ENCODE measurements at regions not wholly inside any gene's neighbourhood (a gene's known extent, or its start where the extent isn't known, plus 50 kb on each side); places are given as distances from the start of the nearest gene placed in this dataset.

- no peak for DNase-seq
Observed at GRCh38 chr10:44083719-44084400, 301.0 kb downstream of the CXCL12 start.

GRCh38 chr10:44071479-44071878 is 313.4 kb downstream of the CXCL12 start:
- no peak for DNase-seq

- DNase-seq: no peak
Observed at GRCh38 chr10:44070282-44070681, 314.6 kb downstream of the CXCL12 start.

GRCh38 chr10:44069573-44069972 is 315.3 kb downstream of the CXCL12 start:
- no peak for DNase-seq

GRCh38 chr10:44068716-44069482 is 316.0 kb downstream of the CXCL12 start:
- no peak for DNase-seq

GRCh38 chr10:44067432-44067831 is 317.5 kb downstream of the CXCL12 start:
- DNase-seq: no peak

- no peak for DNase-seq
Observed at GRCh38 chr10:44066527-44067255, 318.2 kb downstream of the CXCL12 start.

GRCh38 chr10:44065788-44066526 is 318.9 kb downstream of the CXCL12 start:
- no peak for DNase-seq

- no peak for DNase-seq
Observed at GRCh38 chr10:44064987-44065787, 319.7 kb downstream of the CXCL12 start.

- no peak for DNase-seq
Observed at GRCh38 chr10:44064317-44064716, 320.6 kb downstream of the CXCL12 start.

- DNase-seq: no peak
Observed at GRCh38 chr10:44063686-44064085, 321.2 kb downstream of the CXCL12 start.

GRCh38 chr10:44060719-44061118 is 324.2 kb downstream of the CXCL12 start:
- DNase-seq: no peak

GRCh38 chr10:44060221-44060620 is 324.7 kb downstream of the CXCL12 start:
- no peak for DNase-seq

GRCh38 chr10:44058259-44058658 is 326.6 kb downstream of the CXCL12 start:
- DNase-seq: no peak

- DNase-seq: no peak
Observed at GRCh38 chr10:44056967-44057805, 327.7 kb downstream of the CXCL12 start.

- no peak for DNase-seq
Observed at GRCh38 chr10:44056206-44056605, 328.7 kb downstream of the CXCL12 start.

GRCh38 chr10:44054046-44054445 is 330.9 kb downstream of the CXCL12 start:
- DNase-seq: no peak

- DNase-seq: no peak
Observed at GRCh38 chr10:44053391-44053790, 331.5 kb downstream of the CXCL12 start.

- DNase-seq: no peak
Observed at GRCh38 chr10:44051584-44052385, 333.1 kb downstream of the CXCL12 start.

- no peak for DNase-seq
Observed at GRCh38 chr10:44051091-44051490, 333.8 kb downstream of the CXCL12 start.
